GM18499 (cell line): ENCODE measurements at regions not wholly inside any gene's neighbourhood (a gene's known extent, or its start where the extent isn't known, plus 50 kb on each side); places are given as distances from the start of the nearest gene placed in this dataset.
"Not testable (repeated sequence)": the region's sequence is repeated elsewhere in the genome, so short reads cannot be mapped to it uniquely, and the experiment has no call there.

Source experiments
- ATAC-seq: cut with Tn5 transposase; IDR thresholded peaks from one replicate; pipeline ENCODE4 v1.9.1; 2021; ENCODE audit warnings: moderate number of reproducible peaks; ENCODE audit not compliant: insufficient read depth, unreplicated experiment

GRCh38 chr16:59566446-59566845 lies 832.3 kb upstream of the GOT2 start:
- ATAC-seq, result no peak

GRCh38 chr16:59558679-59559078 lies 824.6 kb upstream of the GOT2 start:
- ATAC-seq, result no peak

GRCh38 chr16:59552164-59552563 lies 818.0 kb upstream of the GOT2 start:
- ATAC-seq, result no peak

GRCh38 chr16:59545721-59546120 lies 811.6 kb upstream of the GOT2 start:
- no peak for ATAC-seq

GRCh38 chr16:59543641-59544040 lies 809.5 kb upstream of the GOT2 start:
- ATAC-seq, result no peak

GRCh38 chr16:59540621-59541020 lies 806.5 kb upstream of the GOT2 start:
- no peak for ATAC-seq

GRCh38 chr16:59535298-59535697 lies 801.2 kb upstream of the GOT2 start:
- no peak for ATAC-seq

- no peak for ATAC-seq
Observed at GRCh38 chr16:59527206-59527997, 793.3 kb upstream of the GOT2 start.

- no peak for ATAC-seq
Observed at GRCh38 chr16:59522826-59523225, 788.7 kb upstream of the GOT2 start.

- not testable (repeated sequence) for ATAC-seq
Observed at GRCh38 chr16:59518721-59519120, 784.6 kb upstream of the GOT2 start.

- ATAC-seq, result no peak
Observed at GRCh38 chr16:59514651-59515050, 780.5 kb upstream of the GOT2 start.

- ATAC-seq, result no peak
Observed at GRCh38 chr16:59510008-59510424, 775.9 kb upstream of the GOT2 start.

GRCh38 chr16:59500601-59501000 lies 766.5 kb upstream of the GOT2 start:
- ATAC-seq, result no peak

- ATAC-seq, result no peak
Observed at GRCh38 chr16:59487067-59487466, 753.0 kb upstream of the GOT2 start.

- ATAC-seq, result no peak
Observed at GRCh38 chr16:59484833-59485516, 750.9 kb upstream of the GOT2 start.

- no peak for ATAC-seq
Observed at GRCh38 chr16:59478838-59479237, 744.7 kb upstream of the GOT2 start.

- no peak for ATAC-seq
Observed at GRCh38 chr16:59470556-59470955, 736.4 kb upstream of the GOT2 start.

- ATAC-seq, result no peak
Observed at GRCh38 chr16:59469266-59469665, 735.1 kb upstream of the GOT2 start.

- no peak for ATAC-seq
Observed at GRCh38 chr16:59463776-59464175, 729.7 kb upstream of the GOT2 start.

- no peak for ATAC-seq
Observed at GRCh38 chr16:59459806-59460205, 725.7 kb upstream of the GOT2 start.

GRCh38 chr16:59455497-59455896 lies 721.4 kb upstream of the GOT2 start:
- ATAC-seq, result no peak

GRCh38 chr16:59450513-59450912 lies 716.4 kb upstream of the GOT2 start:
- ATAC-seq, result not testable (repeated sequence)
